AG08395 (cell line): ENCODE measurements at regions not wholly inside any gene's neighbourhood (a gene's known extent, or its start where the extent isn't known, plus 50 kb on each side); places are given as distances from the start of the nearest gene placed in this dataset.

ENCODE experiments used
- DNase-seq: peaks from one replicate; pipeline ENCODE4 v3.0.0; 2012; ENCODE audit warnings: mixed read lengths, low spot score

- DNase-seq = no peak
Observed at GRCh38 chr1:93744299-93744988, 62.8 kb upstream of the BCAR3 start.

DNA sequence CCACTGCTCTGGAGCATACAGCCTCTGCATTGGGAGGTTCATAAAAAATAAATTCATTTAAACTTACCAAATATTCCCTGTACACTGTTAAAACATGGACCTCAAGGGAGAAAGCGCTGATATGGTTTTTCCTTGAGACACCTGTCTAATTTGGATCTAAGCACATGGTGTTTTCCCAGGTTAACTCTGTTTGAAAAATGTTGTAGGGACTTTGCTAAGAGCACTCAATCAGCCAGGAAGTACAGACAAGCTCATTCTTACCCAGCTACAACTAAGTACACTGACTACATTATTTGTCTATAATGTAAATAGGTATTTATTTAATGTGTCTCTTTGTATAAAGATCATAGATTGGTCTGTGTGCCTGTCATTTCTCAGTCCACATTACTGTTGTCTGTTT lies 61.8 kb upstream of the BCAR3 start:
- DNase-seq = no peak

DNA sequence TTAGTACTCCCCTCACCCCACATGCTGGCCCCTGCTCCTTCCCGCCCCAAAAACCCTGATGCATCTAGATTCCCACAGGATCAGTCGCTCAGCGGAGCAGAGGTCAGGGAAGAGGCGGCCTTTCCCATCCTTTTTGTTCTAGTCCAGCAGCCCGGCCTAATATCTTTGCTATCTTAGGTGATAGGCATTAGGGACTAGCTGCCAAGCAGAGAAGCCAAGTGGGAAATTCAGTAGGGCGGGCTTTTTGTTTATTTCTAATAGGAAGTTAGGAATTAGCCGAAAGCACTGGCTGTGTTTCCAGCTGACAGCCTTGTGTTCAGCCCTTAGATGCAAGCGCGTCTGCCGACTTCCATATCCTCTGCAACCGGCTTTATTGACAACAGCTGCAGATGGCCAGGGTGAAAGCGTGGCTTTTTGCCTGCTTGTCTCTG lies 59.0 kb upstream of the BCAR3 start:
- peak; percentile 24 for DNase-seq

DNA sequence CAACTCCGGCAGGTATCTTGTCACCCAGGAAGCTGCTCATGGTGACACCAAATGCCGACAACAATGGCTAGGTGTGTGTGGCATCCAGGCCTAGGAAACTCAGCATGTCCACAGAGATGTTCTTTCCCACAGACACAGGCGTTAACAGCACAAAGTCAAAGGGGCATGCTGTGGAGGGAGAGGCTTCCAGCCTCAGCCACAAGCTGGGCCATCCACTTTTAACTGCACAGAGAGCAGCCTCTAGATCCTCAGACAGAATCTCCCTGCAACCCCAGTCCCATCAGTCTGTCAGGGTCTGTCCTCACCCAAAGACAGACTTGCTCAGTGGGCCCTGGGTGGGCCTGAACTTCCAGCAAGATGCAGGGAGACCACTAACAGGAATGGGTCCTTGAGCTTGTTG lies 58.5 kb upstream of the BCAR3 start:
- no peak for DNase-seq

DNA sequence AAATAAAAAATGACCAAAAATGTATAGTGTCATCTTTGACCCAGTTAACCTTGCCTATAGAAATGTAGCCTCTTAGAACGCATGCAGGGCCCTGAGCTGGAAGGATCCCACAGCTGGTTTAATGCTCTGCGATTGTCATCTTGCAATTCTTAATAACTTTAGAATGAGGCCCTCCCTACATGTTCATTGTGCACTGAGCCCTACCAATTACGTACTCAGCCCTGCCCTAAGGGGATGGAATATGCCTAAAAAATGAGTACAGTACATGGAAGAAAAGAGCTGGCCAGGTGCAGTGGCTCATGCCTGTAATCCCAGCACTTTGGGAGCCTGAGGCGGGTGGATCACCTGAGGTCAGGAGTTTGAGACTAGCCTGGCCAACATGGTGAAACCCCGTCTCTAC lies 57.8 kb upstream of the BCAR3 start:
- no peak for DNase-seq

- no peak for DNase-seq
Observed at GRCh38 chr1:93738926-93739325, 57.3 kb upstream of the BCAR3 start.

- DNase-seq = peak; percentile 96
Observed at GRCh38 chr1:93738075-93738622, 56.5 kb upstream of the BCAR3 start.

- peak; percentile 92 for DNase-seq
Observed at GRCh38 chr1:93735722-93736121, 54.1 kb upstream of the BCAR3 start.

GRCh38 chr1:93734999-93735398 lies 53.4 kb upstream of the BCAR3 start:
- DNase-seq = no peak

DNA sequence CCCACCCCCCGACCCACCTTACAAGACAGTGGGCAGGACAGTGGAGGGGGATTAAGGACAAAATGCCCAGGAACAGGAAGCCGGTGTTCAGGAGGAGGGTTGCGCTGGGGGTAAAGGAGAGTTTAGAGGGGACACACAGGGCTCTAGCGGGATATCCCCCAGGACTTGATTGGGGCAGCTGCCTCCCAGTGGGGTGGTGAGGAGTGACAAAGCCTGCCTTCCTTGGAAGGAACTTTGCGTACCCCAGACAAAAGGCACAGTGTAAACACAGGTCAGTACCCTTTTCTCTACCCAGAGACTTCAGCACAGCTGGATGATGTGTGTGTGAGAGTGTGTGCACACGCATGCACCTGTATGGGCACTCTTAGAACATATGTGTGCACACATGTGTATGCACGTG lies 51.7 kb upstream of the BCAR3 start:
- no peak for DNase-seq

- no peak for DNase-seq
Observed at GRCh38 chr1:93732514-93732913, 50.9 kb upstream of the BCAR3 start.
